Fibroblast of lung (primary cell): ENCODE measurements at regions not wholly inside any gene's neighbourhood (a gene's known extent, or its start where the extent isn't known, plus 50 kb on each side); places are given as distances from the start of the nearest gene placed in this dataset.

Experiments
- CTCF ChIP-seq, 2 donors: IDR thresholded peaks in 1 of 2; conservative IDR thresholded peaks in 1 of 2; 1 replicate in 1 of 2; 2 replicates in 1 of 2; pipeline ENCODE4 v1.5.1; 2011 to 2012; ENCODE audit warnings: low read length in 2 of 2, control low read depth in 1 of 2, inconsistent platforms in 1 of 2, low read depth in 1 of 2, mild to moderate bottlenecking in 1 of 2
- EZH2 ChIP-seq: IDR thresholded peaks from 2 replicates; pipeline ENCODE4 v1.5.1; 2012; ENCODE audit warnings: low read length, control low read depth, mild to moderate bottlenecking; ENCODE audit errors: missing control alignments

DNA sequence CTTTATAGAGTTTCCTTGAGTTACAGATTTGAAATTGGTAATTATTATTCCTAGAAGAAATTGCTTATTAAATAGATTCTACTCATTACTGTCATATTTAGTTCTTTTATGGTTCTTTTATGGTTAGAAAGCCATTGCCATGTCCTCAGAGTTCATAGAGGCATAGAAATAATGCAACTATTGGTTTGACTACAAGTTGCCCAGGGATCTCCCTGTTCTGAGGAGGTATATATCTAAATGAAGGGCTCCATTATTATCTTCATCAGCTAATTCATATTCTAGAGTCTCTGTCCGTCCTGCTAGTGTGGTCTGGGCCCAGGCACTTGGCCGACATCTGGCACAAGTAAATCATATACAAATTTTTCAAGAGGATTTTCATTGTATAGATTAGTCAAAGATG is 535.7 kb downstream of the PPP4R3C start:
- TF ChIP-seq CTCF (conservative IDR thresholded peaks at IDR 0.05 in 1 of 2, IDR thresholded peaks at IDR 0.05 in 1 of 2; ENCODE audit: low read depth in 1 of 2, low read length in 2 of 2) (no peak), EZH2 (no peak)
